ENCODE measurements at regions not wholly inside any gene's neighbourhood (a gene's known extent, or its start where the extent isn't known, plus 50 kb on each side); places are given as distances from the start of the nearest gene placed in this dataset.

GRCh38 chr4:127047930-127048329 is 584.8 kb upstream of the INTU start:
- DNase-seq: no peak

GRCh38 chr4:127048376-127049044 is 584.2 kb upstream of the INTU start:
- no peak for DNase-seq

- DNase-seq: no peak
These were observed 583.2 kb upstream of the INTU start for GRCh38 chr4:127049526-127049925.

- DNase-seq: no peak
These were observed 580.0 kb upstream of the INTU start for GRCh38 chr4:127052742-127053141.

- no peak for DNase-seq
These were observed 577.4 kb upstream of the INTU start for GRCh38 chr4:127055357-127055756.

GRCh38 chr4:127069675-127070074 is 563.1 kb upstream of the INTU start:
- DNase-seq: no peak

GRCh38 chr4:127071443-127071842 is 561.3 kb upstream of the INTU start:
- DNase-seq: no peak

- DNase-seq: no peak
These were observed 552.6 kb upstream of the INTU start for GRCh38 chr4:127080141-127080540.

GRCh38 chr4:127081041-127081440 is 551.7 kb upstream of the INTU start:
- DNase-seq: no peak

- DNase-seq: no peak
These were observed 549.8 kb upstream of the INTU start for GRCh38 chr4:127082986-127083385.

GRCh38 chr4:127084666-127085065 is 548.1 kb upstream of the INTU start:
- no peak for DNase-seq

GRCh38 chr4:127097061-127097460 is 535.7 kb upstream of the INTU start:
- no peak for DNase-seq

- no peak for DNase-seq
These were observed 530.4 kb upstream of the INTU start for GRCh38 chr4:127102361-127102760.

- DNase-seq: no peak
These were observed 529.1 kb upstream of the INTU start for GRCh38 chr4:127103681-127104115.

GRCh38 chr4:127113844-127114362 is 518.9 kb upstream of the INTU start:
- DNase-seq: no peak

- no peak for DNase-seq
These were observed 514.1 kb upstream of the INTU start for GRCh38 chr4:127118681-127119080.

GRCh38 chr4:127120441-127121090 is 512.2 kb upstream of the INTU start:
- DNase-seq: no peak

GRCh38 chr4:127124919-127125318 is 507.8 kb upstream of the INTU start:
- DNase-seq: no peak

- DNase-seq: no peak
These were observed 506.0 kb upstream of the INTU start for GRCh38 chr4:127126718-127127117.

GRCh38 chr4:127131527-127131926 is 501.2 kb upstream of the INTU start:
- DNase-seq: no peak

- DNase-seq: no peak
These were observed 498.3 kb upstream of the INTU start for GRCh38 chr4:127134490-127134889.

GRCh38 chr4:127138586-127138985 is 494.2 kb upstream of the INTU start:
- DNase-seq: no peak

GRCh38 chr4:127139788-127140286 is 492.9 kb upstream of the INTU start:
- no peak for DNase-seq

GRCh38 chr4:127140306-127140705 is 492.5 kb upstream of the INTU start:
- no peak for DNase-seq

Data from T-helper 1 cell (primary cell).